H1 (cell line): ENCODE measurements at regions not wholly inside any gene's neighbourhood (a gene's known extent, or its start where the extent isn't known, plus 50 kb on each side); places are given as distances from the start of the nearest gene placed in this dataset.

Experiments
- CHD1 ChIP-seq: IDR thresholded peaks from 2 replicates; pipeline ENCODE4 v1.6.1; 2012; ENCODE audit warnings: low read depth, low read length, improper control_type of control experiment
- NANOG ChIP-seq: IDR thresholded peaks from 2 replicates; pipeline ENCODE4 v1.6.1; 2011; ENCODE audit warnings: low read length, low read depth, mild to moderate bottlenecking, inconsistent platforms; ENCODE audit not compliant: insufficient read depth, poor library complexity, severe bottlenecking
- SIN3A ChIP-seq, 2 experiments: IDR thresholded peaks in 1 of 2; conservative IDR thresholded peaks in 1 of 2; 2 replicates each; pipeline ENCODE4 v1.6.1; 2011 to 2012; ENCODE audit warnings: low read length in 2 of 2, improper control_type of control experiment in 1 of 2, low read depth in 1 of 2, mild to moderate bottlenecking in 1 of 2

DNA sequence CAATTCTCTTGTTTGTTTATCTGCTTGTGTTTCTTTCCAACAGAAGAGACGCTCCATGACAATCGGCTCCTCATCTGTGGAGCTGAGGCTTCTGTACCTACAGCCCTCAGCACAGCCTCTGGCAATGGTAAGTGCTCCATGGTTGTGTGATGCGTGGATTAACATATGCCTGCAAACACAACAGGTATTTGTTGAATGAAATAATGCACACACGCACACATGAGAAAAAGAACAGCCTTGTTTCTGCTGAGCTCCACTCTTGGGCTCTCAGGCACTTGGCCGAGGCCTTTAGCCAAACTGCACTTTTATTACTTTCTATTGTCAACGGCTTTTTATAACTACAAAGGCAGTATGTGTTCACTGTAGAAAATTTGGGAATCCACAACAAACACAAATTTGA lies 120.4 kb upstream of the TMCC3 start (continued):
- TF ChIP-seq SIN3A (conservative IDR thresholded peaks at IDR 0.05 in 1 of 2, IDR thresholded peaks at IDR 0.05 in 1 of 2; ENCODE audit: low read depth in 1 of 2, low read length in 2 of 2) (no peak), CHD1 (no peak), NANOG (no peak)
